HG02623 (cell line): ENCODE measurements at regions not wholly inside any gene's neighbourhood (a gene's known extent, or its start where the extent isn't known, plus 50 kb on each side); places are given as distances from the start of the nearest gene placed in this dataset.

Source experiments
- ATAC-seq: cut with Tn5 transposase; IDR thresholded peaks from one replicate; pipeline ENCODE4 v1.9.1; 2021; ENCODE audit warnings: moderate library complexity; ENCODE audit not compliant: unreplicated experiment

DNA sequence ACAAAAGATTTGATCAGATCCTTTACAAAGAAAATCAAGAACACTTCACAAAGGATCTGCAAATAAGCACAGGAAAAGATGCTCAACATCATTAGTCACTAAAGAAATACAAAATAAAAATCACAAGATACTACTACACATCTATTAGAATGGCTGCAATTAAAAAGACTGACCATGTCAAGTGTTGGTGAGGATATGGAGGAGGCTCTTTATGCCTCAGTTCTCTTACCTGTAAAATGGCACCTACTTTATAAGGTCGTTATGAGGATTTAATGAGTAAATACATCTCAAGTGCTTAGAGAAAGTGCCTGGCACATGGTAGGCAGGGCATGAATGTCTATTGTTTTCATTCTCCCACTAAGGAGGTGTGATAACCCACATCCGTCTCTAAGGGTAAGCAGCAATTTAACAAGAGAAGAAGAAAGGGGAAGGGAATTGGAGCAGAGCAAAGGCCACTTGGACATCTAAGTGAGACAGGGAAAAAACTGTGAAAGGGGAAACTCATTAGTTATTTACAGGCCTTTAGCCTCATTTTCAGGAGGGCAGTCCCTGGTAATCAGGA lies 157.5 kb upstream of the NFE2L3 start:
- no peak for ATAC-seq

DNA sequence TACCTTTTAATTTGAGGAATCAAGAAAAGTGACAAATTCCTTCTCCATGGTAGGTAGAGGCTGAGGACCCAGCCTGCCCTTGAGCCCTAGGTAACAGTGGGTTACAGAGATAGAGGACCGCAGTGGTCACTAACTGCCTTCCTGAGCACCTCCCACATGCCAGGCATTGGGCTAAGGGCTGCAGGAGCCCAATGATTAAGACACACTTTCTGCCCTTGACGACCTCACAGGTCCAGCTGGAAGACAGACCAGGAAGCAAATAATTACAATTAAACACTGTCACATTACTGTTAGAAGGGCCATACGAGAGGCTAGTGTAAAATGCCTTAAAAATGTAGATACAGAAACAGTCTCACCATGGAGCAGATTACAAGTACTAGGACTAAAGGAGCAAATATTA lies 156.8 kb upstream of the NFE2L3 start:
- no peak for ATAC-seq

DNA sequence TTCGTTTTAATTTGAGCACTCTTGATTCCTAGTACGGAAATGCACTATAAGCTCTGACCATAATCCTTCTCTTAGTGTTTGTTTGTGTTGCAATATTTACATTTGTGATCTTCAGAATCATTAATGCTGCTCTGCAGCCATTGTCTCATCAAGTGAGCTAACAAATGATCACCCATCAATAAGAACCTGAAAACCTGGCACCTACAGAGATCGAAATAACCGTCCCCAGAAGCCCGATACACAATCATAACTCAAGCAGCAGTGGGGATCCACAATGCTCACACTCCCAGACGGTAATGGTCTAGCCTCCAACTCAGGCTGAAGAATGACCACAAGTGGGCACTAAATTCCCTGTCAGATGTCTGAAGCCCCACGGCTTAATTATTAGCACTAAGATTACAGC lies 156.0 kb upstream of the NFE2L3 start:
- ATAC-seq: no peak

DNA sequence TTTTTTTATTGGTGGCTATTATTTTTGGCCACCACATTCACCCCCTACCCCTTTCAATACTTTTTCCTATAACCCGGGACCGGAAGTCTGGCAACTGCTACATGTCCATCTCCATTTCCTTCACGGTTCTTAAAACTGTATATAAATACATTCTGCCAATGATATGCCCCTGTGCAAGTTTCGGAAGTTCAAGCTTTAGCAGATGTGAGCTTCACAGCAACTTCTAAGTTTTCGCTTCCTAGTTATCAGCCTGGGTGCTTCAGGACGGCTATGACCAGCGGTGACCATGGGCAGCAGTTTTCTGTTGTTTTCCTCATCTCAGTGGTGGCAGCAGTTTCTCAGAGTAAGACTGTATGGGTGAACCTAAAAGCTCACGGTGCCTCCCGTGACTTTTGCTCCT lies 153.5 kb upstream of the NFE2L3 start:
- no peak for ATAC-seq

DNA sequence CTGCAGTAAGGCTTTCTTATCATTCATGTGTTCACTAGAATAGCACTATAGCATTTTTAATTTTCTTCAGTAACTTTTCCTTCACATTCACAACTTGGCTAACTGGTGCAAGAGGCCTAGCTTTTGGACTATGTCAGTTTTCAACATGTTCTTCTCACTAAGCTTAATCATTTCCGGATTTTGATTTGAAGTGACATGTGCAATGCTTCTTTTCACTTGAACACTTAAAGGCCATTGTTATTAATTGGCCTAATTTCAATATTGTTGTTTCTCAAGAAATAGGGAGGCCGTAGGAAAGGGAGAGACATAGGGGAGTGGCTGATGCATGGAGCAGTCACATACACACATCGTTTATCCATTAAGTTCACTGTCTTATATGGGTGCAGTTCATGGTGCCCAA lies 151.2 kb upstream of the NFE2L3 start:
- ATAC-seq: no peak

DNA sequence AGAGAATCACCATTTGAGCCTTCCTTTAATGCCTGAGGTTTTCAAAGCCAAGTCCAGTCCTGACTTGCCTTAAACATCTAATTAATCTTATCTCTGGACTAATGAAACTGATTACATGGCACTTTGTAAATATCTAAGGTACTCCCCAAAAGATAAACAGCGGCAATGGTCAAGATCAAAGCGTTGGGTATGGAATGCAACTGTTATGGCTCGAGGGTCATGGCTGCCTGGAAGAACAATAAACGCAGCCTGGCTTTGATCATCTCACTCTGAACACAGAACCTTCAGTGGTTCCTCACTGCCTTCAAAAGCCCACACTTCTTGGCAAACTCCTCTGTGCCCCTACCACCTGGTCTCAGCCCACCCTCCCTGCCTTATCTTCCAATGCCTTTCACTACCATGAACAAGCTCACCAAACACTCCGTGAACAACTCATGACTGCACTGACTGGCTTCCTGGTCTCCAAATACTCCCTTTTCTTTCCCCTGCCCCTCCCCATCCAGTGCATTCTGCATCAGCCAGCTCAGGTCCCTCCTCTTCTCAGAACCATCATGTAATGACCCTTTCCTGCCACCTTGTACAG lies 150.2 kb upstream of the NFE2L3 start:
- no peak for ATAC-seq

DNA sequence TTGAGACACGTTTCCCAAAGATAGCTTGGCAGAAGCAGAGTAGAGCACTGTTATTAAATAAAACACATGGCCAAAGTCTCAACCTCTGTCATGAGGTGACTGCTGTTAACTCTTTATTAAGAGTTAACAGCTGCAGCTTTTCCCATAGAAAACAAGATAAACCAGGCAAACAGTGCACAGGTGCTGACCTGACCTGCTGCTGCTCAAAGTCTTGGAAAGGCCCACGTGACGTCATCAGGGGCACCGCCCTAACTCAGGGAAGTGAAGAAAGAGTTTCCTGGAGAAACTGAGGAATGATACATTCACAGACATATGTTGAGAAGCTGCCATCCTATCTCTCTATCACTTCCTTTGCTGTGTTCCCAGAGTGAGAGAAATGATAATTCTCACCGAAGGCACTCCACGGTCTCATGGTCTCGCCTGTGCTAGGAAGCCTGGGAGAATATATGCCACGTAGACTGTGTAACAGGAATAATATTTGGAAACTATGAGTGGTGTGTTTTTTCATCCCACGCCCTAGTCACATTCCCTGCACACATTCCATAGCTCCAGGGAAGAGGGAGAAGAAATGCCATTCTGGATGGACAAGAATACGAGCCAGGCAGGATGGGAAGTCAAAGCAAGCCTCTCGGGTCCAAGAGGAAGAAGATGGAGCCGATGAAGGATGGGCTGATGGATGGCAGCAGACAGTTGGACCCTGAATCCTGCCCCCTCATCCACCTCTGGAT lies 146.2 kb upstream of the NFE2L3 start:
- no peak for ATAC-seq

DNA sequence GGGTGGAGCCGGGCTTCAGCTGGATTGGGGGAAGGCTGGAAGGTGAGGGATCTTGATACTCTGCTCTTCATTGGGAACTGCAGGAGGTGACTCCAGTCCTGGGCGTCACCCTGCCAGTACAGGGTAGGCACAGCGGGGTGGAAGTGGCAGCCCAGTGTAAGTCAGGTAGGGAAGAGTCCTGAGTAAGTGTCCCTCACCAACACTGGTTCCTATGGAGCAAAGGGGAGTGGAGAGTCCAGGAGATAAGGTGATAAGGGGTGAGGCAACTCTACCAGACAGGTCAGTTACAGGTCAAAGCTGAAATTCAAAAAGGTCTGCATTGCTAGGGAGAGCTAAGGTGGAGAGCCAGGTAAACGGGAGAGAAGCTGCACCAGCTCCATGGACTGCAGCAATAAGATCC lies 145.6 kb upstream of the NFE2L3 start:
- ATAC-seq: no peak

DNA sequence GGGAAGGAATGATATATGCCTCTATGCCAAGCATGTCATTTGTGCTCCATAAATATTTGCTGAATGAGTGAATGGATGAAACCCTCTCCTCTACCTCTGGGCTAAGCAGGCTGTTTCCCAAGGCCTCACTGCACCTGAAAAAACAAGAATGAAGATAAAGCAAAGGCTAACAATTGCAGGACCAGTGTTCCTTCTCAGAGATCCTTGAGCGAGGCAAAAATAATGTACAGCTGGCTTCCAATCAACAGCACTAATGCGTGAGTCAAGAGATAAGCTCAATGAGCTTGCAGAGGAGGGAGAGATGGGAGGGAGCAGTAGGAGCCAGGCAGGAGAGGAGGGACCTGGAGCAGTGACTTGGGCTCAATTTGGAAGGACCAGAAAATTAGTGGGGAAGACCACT lies 144.5 kb upstream of the NFE2L3 start:
- ATAC-seq: no peak

DNA sequence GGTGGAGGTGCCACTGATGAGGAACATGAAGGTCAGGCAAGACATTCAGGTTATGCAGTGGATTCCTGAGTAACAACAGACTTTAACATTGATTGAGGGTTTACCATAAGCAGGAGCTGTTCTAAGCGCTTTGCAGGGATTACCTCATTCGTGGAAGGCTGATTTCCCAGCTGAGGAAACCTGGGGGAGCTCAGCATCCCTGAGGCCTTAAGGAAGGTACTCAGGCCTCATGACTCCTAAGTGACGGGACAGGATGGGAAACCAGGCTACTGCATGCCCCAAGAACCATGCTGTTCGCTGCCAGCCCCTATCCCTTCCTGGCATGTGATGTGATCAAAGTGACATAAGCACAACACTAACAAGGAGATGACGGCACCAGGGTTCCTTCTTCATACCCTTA lies 143.6 kb upstream of the NFE2L3 start:
- no peak for ATAC-seq

DNA sequence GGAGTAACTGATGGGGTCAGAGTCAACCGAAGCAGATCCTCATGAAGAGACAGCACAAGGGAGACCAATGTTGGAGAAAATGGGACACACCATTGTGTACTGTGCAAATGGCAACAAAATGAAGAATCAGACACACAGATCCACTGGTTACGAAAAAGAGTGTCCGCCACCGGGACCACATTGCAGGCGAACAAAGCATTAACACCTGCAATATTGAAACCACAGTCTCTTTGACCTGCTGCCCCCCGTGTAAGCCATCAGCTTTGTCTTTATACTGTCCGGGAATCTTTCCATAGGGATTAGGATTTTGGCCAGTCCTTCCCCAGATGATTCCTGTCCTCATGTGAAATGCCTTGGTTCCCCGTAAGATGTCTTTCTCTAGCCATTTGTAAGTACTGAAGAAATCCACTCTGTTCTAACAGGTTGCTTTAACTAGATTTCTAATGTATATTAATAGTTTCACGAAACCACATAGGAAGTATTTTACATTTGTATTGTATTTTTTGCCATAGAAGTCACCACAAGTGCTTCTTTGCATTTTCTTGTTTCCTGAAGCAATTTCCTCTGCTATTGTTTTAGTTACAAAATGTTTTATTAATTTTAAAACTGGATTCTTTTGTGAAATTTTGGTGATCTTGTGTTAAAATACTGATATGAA lies 140.8 kb upstream of the NFE2L3 start:
- ATAC-seq: peak; percentile 74

DNA sequence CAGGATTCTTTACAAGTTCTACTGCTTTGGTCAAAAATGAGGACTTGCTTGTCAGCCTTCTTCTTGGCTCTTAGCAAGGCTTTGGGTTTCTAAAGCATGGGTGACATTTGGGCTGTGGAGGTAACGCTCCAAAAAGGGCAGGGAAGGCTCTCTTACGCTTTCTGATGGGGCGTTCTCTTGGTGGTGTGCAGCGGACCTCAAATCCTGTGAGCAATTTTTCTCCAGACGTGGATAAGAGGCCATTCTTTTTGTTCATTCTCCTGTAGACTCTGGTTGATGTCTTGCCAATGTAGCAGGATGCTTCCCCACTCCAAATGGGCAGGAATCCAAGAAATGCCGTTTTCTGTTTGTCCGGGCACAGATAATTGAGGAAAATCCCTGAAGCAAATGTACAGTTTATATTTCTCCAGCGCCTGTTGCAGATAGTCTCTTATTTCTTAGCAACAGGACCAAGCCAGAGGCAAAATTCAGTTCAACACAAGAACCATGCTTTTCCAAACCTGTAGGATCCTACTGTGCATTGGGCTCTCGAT lies 138.4 kb upstream of the NFE2L3 start:
- ATAC-seq: no peak

DNA sequence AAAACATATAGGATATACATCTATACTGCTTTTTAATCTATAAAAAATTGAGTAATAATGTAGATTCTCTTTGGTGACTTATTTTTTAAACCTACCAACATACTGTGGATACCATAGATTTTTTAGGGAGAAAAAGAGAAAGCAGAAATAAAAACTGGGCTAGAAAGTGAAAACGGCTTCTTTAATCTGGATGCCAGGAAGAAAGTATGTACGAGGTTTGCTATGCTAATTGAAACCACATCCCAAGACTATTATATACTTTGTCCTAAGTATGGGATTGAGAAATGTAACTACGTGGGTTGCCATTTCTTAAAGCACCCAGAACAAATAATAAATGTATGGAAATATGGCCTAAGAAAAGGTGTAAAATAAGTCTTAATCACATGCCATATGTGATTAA lies 129.0 kb upstream of the NFE2L3 start:
- ATAC-seq: no peak

DNA sequence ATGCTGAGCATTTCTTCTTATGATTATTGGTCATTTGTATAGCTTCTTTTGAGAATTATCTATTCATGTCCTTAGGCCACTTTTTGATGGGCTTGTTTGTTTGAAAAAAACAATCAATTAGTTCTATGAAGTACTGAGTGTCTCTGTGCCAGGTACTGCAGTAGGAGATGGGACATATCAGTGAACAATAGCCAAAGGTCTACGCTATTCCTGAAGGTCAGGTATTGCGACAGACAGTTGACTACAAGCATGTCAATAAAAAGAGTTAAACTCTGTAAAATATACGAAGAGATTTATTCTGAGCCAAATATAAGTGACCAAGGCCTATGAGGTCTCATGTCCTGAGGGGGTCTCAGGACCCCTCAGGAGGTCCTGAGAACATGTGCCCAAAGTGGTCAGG lies 122.1 kb upstream of the NFE2L3 start:
- ATAC-seq: no peak

DNA sequence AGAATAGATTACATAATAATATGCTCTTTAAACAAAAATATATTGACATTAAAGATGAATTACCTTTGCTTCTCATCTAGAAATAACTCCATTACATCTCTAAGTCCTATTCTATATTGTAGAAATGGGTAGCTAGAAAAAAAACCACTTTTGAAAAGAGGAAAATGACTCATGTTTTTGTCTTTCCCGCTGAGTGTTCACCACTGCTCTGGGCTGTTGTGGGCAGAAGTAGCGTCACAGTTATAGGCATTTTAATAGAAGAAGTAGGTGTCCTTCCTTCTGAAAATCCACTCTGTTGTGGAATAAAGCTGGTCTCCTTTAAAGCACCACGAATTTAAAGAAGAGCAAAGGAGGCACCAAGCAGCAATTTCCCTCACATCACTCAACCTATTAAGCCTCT lies 117.6 kb upstream of the NFE2L3 start:
- ATAC-seq: no peak

DNA sequence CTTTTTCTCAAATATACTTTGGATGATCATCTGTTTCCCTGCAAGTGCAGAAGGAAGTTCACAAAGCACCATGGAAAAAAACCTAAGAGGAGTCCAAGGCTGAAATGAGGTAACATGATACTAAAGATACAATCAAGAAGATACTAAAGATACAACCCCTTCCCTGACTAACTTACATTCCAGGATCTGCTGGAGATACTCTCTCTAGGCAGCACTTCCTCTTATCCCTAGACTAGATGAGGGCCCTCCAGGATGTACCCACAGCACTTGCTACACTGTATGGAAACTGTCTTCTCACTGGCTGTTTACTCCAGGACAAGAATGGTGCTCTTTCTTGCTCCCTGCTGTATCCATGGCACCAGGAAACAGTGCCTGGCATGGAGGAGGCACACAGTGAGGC lies 116.4 kb upstream of the NFE2L3 start:
- no peak for ATAC-seq

DNA sequence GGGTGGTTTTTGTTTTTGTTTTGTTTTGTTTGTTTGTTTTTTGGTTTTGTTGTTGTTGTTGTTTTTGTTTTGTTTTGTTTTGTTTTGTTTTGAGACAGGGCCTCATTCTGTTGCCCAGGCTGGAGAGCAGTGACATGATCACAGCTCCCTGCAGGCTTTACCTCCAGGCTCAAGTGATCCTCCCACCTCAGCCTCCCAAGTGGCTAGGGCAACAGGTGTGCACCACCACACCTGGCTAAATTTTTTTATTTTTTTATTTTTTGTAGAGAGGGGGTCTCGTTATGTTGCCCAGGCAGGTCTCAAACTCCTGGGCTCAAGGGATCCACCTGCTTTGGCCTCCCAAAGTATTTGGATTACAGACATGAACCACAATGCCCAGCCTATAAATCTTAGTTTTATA lies 115.9 kb upstream of the NFE2L3 start:
- no peak for ATAC-seq

DNA sequence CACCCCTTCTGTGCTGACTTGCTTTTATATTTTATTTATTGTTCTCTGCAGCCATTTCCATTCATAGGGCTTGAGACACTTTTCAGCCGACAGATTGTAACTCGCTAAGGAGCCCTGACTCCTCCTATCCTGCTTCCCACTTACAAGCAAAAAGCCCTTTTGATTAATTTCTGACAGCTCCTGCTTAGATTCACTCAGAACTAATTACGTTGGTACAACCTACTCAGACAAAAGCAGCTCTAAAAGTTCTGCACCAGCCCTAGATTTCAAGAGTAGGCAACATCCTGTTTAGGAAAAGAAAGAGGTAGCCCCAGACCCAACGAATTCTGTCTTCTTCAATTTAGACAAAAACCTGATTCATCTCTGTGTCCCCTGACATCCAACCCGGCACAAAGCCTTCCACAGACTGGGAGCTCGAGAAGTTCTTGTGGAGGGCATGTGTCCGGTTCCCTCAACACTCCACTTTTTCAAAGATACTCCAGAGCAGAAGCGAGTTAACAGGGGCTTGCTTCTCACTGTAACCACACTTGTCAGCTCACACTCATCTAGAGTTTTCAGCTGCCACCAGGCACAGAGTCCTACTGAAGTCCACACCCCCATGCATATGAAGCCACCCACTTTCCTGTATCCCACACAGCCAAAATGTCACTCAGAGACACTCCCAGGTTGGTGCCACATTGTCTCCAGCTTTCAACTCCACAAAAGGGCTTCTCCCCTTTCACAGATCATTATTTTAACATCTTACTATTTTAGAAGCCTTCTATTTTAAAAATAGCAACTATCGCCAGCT lies 113.6 kb upstream of the NFE2L3 start:
- ATAC-seq: no peak

DNA sequence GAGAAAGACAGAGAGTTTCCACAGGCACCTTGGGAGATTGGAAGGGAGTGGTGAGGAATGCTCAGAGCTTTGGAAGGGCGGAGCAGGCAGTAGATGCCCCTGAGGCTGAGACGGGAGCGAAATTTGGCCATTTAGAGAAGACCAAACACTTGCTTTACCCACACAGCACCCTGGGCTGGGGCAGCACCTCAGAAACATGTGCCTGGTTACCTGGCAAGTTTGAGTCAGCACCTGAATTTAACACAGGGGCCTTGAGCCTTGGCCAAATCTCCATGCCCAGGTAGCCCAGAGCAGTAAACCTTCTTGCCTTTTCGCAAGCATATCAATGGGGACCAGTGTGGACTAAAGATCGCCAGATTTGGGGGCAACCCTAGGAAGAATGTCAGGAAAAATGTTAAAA lies 111.9 kb upstream of the NFE2L3 start:
- no peak for ATAC-seq

DNA sequence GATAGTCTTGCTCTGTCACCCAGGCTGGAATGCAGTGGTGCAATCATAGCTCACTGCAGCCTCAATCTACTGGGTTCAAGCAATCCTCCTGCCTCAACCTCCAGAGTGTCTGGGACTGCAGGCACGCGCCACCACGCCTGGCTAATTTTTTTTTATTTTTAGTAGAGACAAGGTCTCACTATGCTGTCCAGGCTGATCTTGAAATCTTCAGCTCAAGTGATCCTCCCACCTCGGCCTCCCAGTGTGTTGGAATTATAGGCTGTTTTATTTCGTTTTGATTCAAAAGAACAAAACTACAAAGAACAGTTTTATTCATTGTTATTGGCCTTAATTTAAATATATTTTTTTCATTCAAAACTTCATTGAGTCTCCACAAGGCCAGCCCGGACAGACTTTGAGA lies 109.8 kb upstream of the NFE2L3 start:
- no peak for ATAC-seq

DNA sequence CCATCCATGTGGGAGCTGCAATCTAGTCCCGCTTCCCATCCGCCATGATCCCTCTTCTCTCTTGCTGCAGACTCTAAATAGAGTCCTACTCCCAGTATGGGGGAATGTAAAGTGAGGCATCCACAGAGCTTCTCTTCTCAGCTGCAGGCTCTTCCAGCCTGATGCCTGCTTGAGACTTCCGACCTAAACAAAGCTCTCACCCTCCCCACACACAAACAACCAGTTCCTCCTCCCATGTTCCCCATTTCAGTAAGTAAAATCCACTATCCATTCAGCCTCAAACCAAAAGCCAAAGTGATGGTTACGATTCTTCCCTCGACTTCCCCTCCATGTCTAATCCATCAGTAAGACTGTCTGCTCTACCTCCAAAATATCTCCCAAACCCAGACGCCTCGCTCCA lies 108.2 kb upstream of the NFE2L3 start:
- no peak for ATAC-seq
